Stimulated activated CD8-positive, alpha-beta memory T cell treated with anti-CD3 and anti-CD28 coated beads, Interleukin-15, amount 100 ng/mL, for 1 hour (primary cell): ENCODE measurements at regions not wholly inside any gene's neighbourhood (a gene's known extent, or its start where the extent isn't known, plus 50 kb on each side); places are given as distances from the start of the nearest gene placed in this dataset.

Experiments
- DNase-seq: peaks from one replicate; pipeline ENCODE4 v3.0.0-alpha.2; 2020; ENCODE audit warnings: low read depth

GRCh38 chr13:26829716-26830115 is 69.1 kb upstream of the GPR12 start:
- DNase-seq: no peak

- DNase-seq: no peak
These were observed 64.0 kb upstream of the GPR12 start for GRCh38 chr13:26824581-26824980.

GRCh38 chr13:26822146-26822545 is 61.6 kb upstream of the GPR12 start:
- DNase-seq: no peak

- DNase-seq: no peak
These were observed 61.1 kb upstream of the GPR12 start for GRCh38 chr13:26821672-26822071.

- DNase-seq: no peak
These were observed 60.3 kb upstream of the GPR12 start for GRCh38 chr13:26820871-26821270.

GRCh38 chr13:26819046-26819445 is 58.5 kb upstream of the GPR12 start:
- no peak for DNase-seq

- no peak for DNase-seq
These were observed 56.3 kb upstream of the GPR12 start for GRCh38 chr13:26816881-26817280.

GRCh38 chr13:26813980-26814348 is 53.4 kb upstream of the GPR12 start:
- DNase-seq: no peak

- DNase-seq: no peak
These were observed 52.9 kb upstream of the GPR12 start for GRCh38 chr13:26813321-26813979.

- DNase-seq: no peak
These were observed 51.0 kb upstream of the GPR12 start for GRCh38 chr13:26811581-26811980.
